ENCODE measurements at regions not wholly inside any gene's neighbourhood (a gene's known extent, or its start where the extent isn't known, plus 50 kb on each side); places are given as distances from the start of the nearest gene placed in this dataset.
"Not testable (repeated sequence)": the region's sequence is repeated elsewhere in the genome, so short reads cannot be mapped to it uniquely, and the experiment has no call there.

GRCh38 chr22:48499456-48500425, 1327.9 kb downstream of the BRD1 start:
- no peak for ATAC-seq (ENCODE audit: low FRiP score)
- TF ChIP-seq CTCF (IDR thresholded peaks at IDR 0.05): no peak
- DNase-seq (ENCODE audit: low spot score): no peak

DNA sequence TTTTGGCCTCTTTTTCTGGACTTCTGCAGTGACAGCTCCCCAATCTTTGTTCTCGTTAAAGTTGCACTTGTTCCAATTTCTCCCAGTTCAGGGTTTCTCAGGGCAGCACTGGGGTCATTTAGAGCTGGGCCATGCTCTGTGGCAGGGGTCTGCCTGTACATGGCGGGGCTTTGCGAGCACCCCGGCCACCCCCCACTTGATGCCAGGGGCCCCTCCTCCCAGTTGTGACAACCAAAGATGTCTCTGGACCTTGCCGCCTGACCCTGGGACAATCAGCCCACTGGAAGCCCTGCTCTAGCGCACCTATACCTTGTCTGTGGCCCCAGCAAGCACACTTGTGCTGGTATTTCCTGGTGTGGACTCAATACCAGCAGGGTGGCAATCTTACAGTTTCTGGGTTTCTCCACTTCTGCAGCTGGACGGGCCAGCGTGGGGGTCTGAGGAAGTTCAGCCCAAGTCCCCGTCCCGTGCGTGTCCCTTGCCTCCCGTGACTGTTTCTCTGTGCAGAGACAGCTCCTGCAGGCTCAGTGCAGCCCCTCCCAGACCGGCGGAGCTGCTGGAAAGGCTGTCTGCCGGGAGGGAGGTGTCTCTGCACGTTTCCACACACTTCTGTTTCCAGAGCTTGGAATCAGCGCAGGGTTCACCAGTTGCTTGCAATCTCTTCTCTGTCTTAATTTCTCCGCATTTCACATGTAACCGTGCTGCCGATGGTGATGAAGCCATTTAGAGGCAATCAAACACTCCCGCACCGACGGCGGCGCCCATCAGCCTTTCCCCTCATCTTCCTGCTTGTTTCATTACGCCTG, 1328.9 kb downstream of the BRD1 start:
- ATAC-seq (ENCODE audit: low FRiP score) (no peak), DNase-seq (ENCODE audit: low spot score) (no peak)
- no peak for TF ChIP-seq CTCF (IDR thresholded peaks at IDR 0.05)

DNA sequence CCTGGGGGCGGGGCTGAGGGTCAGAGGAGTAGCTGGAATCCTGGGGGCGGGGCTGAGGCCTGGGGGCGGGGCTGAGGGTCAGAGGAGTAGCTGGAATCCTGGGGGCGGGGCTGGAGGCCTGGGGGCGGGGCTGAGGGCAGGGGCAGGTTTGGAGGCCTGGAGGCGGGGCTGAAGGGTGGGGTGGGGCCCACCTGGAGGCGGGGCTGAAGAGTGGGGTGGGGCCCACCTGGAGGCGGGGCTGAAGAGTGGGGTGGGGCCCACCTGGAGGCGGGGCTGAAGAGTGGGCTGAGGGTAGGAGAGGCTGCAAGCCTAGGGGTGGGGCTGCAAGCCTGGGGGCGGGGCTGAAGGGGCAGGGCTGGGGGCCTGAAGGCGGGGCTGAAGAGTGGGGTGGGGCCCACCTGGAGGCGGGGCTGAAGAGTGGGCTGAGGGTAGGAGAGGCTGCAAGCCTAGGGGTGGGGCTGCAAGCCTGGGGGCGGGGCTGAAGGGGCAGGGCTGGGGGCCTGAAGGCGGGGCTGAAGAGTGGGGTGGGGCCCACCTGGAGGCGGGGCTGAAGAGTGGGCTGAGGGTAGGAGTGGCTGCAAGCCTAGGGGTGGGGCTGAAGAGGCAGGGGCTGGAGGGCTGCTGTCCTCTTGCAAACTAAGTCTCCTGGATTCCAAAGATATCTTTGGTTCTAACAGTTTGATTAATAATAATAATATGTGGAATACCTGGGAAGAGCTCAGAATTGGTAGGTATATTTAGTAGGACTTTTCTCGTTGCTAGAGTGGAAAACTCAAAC, 1329.7 kb downstream of the BRD1 start:
- not testable (repeated sequence) for ATAC-seq (ENCODE audit: low FRiP score); DNase-seq (ENCODE audit: low spot score)

DNA sequence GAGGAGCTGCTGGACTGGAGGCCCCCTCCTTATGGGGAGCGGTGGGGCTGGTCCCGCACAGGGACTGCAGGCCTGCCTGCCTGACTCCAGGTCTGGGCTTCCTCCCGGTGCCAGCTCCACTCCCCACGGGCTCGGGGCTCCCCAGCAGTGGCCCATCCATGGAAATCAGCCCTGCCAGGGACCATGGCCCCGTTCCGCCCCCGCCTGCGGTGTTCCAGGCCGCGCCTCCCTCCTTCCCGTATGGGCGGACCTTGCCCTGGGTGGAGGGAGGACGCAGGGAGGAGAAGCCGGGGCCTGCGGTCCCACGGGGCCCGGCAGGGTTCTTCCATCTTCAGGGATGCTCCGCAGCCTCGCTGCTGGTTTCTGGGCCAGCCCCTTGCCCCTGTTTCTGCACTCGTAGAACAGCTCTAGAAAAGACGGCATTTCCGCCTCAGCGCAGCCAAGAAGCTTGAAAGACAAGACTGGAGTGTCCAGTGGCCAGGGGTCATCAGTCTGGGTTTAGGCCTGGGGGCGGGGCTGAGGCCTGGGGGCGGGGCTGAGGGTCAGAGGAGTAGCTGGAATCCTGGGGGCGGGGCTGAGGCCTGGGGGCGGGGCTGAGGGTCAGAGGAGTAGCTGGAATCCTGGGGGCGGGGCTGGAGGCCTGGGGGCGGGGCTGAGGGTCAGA, 1330.6 kb downstream of the BRD1 start:
- TF ChIP-seq CTCF (IDR thresholded peaks at IDR 0.05): no peak
- ATAC-seq (ENCODE audit: low FRiP score): no peak
- no peak for DNase-seq (ENCODE audit: low spot score)

DNA sequence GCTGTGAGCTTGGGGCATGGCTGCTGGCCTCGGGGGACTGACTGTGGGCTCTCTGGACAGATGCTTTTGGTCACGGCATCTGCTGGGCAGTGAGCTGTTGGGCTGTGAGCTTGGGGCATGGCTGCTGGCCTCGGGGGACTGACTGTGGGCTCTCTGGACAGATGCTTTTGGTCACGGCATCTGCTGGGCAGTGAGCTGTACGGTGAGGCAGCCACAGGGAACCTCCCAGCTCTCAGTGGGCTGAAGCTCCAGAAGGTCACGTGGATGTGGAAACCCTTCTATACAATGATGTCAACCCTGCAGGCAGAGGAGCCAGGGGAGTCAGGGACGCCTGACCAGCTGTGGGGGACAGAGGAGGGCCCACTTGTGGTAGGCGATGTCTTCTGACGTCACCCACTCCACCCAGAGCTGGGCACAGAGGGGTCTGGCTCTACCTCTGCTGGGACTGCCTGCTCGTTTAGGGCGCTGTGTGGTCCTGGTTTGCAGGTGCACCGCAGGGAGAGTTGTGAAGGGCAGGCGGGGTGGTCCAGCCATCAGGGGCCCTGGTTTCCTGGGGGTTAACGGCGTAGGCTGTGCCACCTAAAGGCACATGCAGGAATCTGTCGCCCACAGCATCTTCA, 1331.3 kb downstream of the BRD1 start:
- no peak for ATAC-seq (ENCODE audit: low FRiP score)
- no peak for DNase-seq (ENCODE audit: low spot score)
- no peak for TF ChIP-seq CTCF (IDR thresholded peaks at IDR 0.05)

GRCh38 chr22:48495751-48496080, 1332.0 kb downstream of the BRD1 start:
- no peak for TF ChIP-seq CTCF (IDR thresholded peaks at IDR 0.05)
- DNase-seq (ENCODE audit: low spot score) (no peak), ATAC-seq (ENCODE audit: low FRiP score) (no peak)

Measured in omental fat pad (tissue), 3 donors.